ENCODE measurements at regions not wholly inside any gene's neighbourhood (a gene's known extent, or its start where the extent isn't known, plus 50 kb on each side); places are given as distances from the start of the nearest gene placed in this dataset.

DNA sequence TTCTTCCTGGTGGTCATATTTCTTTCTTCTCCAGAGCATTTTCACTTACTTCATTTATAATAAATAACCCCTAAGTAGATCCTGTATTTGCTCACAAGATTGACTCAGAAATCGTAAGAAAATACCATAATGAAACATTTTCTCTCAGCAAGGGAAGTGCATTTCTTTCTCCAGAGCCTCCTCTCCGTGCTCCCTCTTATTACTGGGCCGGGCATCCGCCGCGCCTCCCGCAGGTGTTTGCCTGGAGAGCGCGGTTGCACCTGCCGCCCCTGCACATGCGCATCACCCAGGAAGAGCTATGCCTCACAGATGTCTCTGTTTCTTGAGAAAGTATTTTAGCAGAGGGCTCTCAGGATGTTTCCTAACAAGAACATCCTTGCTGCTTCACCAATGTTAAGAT, 509.2 kb downstream of the TCERG1L start:
- Histone ChIP-seq H3K36me3 (ENCODE audit: control insufficient read depth, insufficient read depth, low read length) (no peaks in the 10 kb centered on the region), H3K4me3 (ENCODE audit: low read depth, low read length) (no peak overlapping the region), H3K27me3 (ENCODE audit: control insufficient read depth, insufficient read depth, low read length) (no peaks in the 10 kb centered on the region)
- TF ChIP-seq, protein P1, sequence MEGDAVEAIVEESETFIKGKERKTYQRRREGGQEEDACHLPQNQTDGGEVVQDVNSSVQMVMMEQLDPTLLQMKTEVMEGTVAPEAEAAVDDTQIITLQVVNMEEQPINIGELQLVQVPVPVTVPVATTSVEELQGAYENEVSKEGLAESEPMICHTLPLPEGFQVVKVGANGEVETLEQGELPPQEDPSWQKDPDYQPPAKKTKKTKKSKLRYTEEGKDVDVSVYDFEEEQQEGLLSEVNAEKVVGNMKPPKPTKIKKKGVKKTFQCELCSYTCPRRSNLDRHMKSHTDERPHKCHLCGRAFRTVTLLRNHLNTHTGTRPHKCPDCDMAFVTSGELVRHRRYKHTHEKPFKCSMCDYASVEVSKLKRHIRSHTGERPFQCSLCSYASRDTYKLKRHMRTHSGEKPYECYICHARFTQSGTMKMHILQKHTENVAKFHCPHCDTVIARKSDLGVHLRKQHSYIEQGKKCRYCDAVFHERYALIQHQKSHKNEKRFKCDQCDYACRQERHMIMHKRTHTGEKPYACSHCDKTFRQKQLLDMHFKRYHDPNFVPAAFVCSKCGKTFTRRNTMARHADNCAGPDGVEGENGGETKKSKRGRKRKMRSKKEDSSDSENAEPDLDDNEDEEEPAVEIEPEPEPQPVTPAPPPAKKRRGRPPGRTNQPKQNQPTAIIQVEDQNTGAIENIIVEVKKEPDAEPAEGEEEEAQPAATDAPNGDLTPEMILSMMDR (IDR thresholded peaks at IDR 0.05; ENCODE audit: insufficient read depth, low read length, poor library complexity, severe bottlenecking): no peak
- no peak for DNase-seq (ENCODE audit: low read depth)

DNA sequence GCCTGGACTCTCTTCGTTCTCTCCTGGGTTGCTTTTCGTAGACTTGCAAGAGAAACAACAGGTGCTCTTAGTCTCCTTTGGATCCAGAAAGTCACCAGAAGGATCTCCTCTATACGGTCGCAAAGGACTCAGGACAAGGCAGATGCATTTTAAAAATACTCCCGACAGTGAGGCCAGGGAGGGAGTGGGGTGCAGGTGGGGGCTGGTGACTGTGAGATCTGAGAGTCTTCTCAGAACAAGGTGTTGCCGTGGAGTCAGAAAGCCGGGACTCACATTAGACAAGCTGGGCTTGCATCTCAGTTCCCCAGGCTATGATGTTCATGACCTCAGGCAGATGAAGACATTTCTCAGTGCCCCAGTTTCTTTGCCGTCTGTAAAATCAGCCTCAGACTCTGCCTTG, 507.2 kb downstream of the TCERG1L start:
- Histone ChIP-seq H3K36me3 (ENCODE audit: control insufficient read depth, insufficient read depth, low read length) (no peaks in the 10 kb centered on the region), H3K27me3 (ENCODE audit: control insufficient read depth, insufficient read depth, low read length) (no peaks in the 10 kb centered on the region), H3K4me3 (ENCODE audit: low read depth, low read length) (no peak overlapping the region)
- TF ChIP-seq, protein P1 (IDR thresholded peaks at IDR 0.05; ENCODE audit: insufficient read depth, low read length, poor library complexity, severe bottlenecking): no peak
- no peak for DNase-seq (ENCODE audit: low read depth)

GRCh38 chr10:130804778-130805634, 506.5 kb downstream of the TCERG1L start:
- no peaks in the 10 kb centered on the region for H3K36me3 ChIP-seq (ENCODE audit: control insufficient read depth, insufficient read depth, low read length)
- TF ChIP-seq, protein P1 (IDR thresholded peaks at IDR 0.05; ENCODE audit: insufficient read depth, low read length, poor library complexity, severe bottlenecking): no peak
- no peaks in the 10 kb centered on the region for H3K27me3 ChIP-seq (ENCODE audit: control insufficient read depth, insufficient read depth, low read length)

DNA sequence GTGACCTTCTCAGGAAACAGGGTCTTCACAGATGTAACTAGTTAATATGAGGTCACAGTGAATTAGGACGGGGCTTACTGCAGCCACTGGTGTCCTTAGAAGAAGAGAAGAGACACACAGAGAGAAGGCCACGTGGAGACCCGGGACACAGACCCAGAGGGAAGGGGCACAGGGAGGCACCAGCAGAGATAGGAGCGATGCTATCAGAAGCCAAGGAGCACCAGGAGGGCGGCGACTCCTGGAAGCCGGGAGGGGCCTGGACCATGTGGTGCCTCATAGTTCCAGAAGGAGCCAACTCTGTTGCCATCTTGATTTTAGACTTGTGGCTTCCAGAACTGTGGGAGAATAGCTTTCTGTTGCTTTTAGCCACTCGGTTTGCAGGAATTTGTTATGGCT, 505.9 kb downstream of the TCERG1L start:
- DNase-seq (ENCODE audit: low read depth): no peak
- H3K36me3 ChIP-seq (ENCODE audit: control insufficient read depth, insufficient read depth, low read length): no peaks in the 10 kb centered on the region
- TF ChIP-seq, protein P1 (IDR thresholded peaks at IDR 0.05; ENCODE audit: insufficient read depth, low read length, poor library complexity, severe bottlenecking): no peak

More at GRCh38 chr10:130804778-130805634, 506.5 kb downstream of the TCERG1L start:
- H3K4me3 ChIP-seq (ENCODE audit: low read depth, low read length): no peak overlapping the region
- no peak for DNase-seq (ENCODE audit: low read depth)

GRCh38 chr10:130806426-130806825, 505.1 kb downstream of the TCERG1L start:
- Histone ChIP-seq H3K27me3 (ENCODE audit: control insufficient read depth, insufficient read depth, low read length) (no peaks in the 10 kb centered on the region), H3K36me3 (ENCODE audit: control insufficient read depth, insufficient read depth, low read length) (no peaks in the 10 kb centered on the region), H3K4me3 (ENCODE audit: low read depth, low read length) (no peak overlapping the region)
- TF ChIP-seq, protein P1 (IDR thresholded peaks at IDR 0.05; ENCODE audit: insufficient read depth, low read length, poor library complexity, severe bottlenecking): no peak
- DNase-seq (ENCODE audit: low read depth): no peak

More for the DNA sequence above, 505.9 kb downstream of the TCERG1L start:
- H3K4me3 ChIP-seq (ENCODE audit: low read depth, low read length): no peak overlapping the region
- no peaks in the 10 kb centered on the region for H3K27me3 ChIP-seq (ENCODE audit: control insufficient read depth, insufficient read depth, low read length)

DNA sequence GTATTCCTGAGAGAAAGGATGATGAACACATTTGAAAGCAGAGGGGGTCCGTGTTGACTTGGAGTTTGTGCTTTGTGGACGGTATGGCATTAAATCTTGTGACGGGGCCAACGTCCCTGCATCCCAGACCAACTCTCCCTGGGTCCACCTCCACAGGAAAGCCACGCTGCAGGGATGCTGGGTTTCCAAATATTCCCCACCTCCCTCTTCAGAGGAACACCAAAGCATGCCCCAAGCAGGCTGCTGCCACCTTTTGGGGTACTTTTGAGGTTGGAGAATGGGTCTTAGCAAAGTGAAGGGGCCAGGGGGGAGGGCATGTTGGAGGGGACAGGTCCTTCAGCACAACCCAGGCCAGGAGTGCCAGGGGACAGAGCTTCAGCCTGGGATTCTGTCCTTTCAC, 504.4 kb downstream of the TCERG1L start:
- no peaks in the 10 kb centered on the region for H3K27me3 ChIP-seq (ENCODE audit: control insufficient read depth, insufficient read depth, low read length)
- TF ChIP-seq, protein P1 (IDR thresholded peaks at IDR 0.05; ENCODE audit: insufficient read depth, low read length, poor library complexity, severe bottlenecking): no peak
- no peaks in the 10 kb centered on the region for H3K36me3 ChIP-seq (ENCODE audit: control insufficient read depth, insufficient read depth, low read length)
- no peak for DNase-seq (ENCODE audit: low read depth)
- H3K4me3 ChIP-seq (ENCODE audit: low read depth, low read length): no peak overlapping the region
